K562 (cell line): ENCODE measurements at regions not wholly inside any gene's neighbourhood (a gene's known extent, or its start where the extent isn't known, plus 50 kb on each side); places are given as distances from the start of the nearest gene placed in this dataset.

ENCODE experiments used
- HEY1 ChIP-seq: fragments of 250-450 bp; sonication (Bioruptor Pico); IDR thresholded peaks from 2 replicates; pipeline ENCODE4 v1.5.0; 2020; ENCODE audit warnings: mild to moderate bottlenecking, moderate library complexity, borderline replicate concordance
- MCM2 ChIP-seq: fragments of 450-650 bp; IDR thresholded peaks from 2 replicates; pipeline ENCODE4 v1.6.1; 2017; ENCODE audit warnings: low read depth, mild to moderate bottlenecking
- MTA1 ChIP-seq: fragments of 450-650 bp; IDR thresholded peaks from 2 replicates; pipeline ENCODE4 v1.6.1; 2017; ENCODE audit warnings: borderline replicate concordance
- PTBP1 ChIP-seq: fragments of 200-400 bp; formaldehyde crosslinking; IDR thresholded peaks from 2 replicates; pipeline ENCODE4 v1.6.1; 2017; ENCODE audit warnings: low read depth, low read length
- ZC3H8 ChIP-seq: fragments of 450-650 bp; IDR thresholded peaks from 2 replicates; pipeline ENCODE4 v1.6.1; 2017
- TF ChIP-seq, protein P1 (sequence below): fragments of 250-450 bp; sonication (Bioruptor Pico); IDR thresholded peaks from 2 replicates; pipeline ENCODE4 v1.9.0; 2021; ENCODE audit warnings: mild to moderate bottlenecking, inconsistent platforms
- TF ChIP-seq, protein P2 (sequence below), 2 experiments: IDR thresholded peaks in 1 of 2; conservative IDR thresholded peaks in 1 of 2; 2 replicates each; pipeline ENCODE4 v1.6.1; 2016; ENCODE audit warnings: low read depth in 2 of 2, mild to moderate bottlenecking in 1 of 2, missing compliant biosample characterization in 1 of 2, missing genetic modification characterization in 1 of 2, moderate library complexity in 1 of 2
- TF ChIP-seq, protein P3 (sequence below): fragments of 250-450 bp; sonication (Bioruptor Pico); IDR thresholded peaks from 2 replicates; pipeline ENCODE4 v1.4.0; 2020; ENCODE audit warnings: mild to moderate bottlenecking

DNA sequence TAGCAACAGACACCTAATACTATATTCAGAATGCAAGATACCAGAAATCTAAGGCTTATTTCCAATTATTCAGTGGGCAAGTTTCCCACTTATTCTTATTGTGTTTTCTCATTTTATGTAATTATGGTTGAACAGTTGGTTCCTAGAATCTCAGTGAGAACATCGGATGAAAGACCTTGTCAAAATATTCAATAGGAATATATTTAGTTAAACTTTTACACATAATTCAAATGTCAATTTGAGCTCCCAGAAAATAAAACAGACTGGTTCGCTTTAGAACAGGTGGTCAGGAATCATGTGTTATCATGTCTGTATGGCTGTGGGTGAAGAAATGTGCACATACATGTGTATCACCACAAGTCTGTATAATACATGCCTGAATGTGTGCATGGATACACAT is 447.8 kb downstream of the MED10 start (continued):
- TF ChIP-seq, protein P1, sequence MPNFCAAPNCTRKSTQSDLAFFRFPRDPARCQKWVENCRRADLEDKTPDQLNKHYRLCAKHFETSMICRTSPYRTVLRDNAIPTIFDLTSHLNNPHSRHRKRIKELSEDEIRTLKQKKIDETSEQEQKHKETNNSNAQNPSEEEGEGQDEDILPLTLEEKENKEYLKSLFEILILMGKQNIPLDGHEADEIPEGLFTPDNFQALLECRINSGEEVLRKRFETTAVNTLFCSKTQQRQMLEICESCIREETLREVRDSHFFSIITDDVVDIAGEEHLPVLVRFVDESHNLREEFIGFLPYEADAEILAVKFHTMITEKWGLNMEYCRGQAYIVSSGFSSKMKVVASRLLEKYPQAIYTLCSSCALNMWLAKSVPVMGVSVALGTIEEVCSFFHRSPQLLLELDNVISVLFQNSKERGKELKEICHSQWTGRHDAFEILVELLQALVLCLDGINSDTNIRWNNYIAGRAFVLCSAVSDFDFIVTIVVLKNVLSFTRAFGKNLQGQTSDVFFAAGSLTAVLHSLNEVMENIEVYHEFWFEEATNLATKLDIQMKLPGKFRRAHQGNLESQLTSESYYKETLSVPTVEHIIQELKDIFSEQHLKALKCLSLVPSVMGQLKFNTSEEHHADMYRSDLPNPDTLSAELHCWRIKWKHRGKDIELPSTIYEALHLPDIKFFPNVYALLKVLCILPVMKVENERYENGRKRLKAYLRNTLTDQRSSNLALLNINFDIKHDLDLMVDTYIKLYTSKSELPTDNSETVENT (CRISPR knock-in tag), result no peak
- TF ChIP-seq MTA1 (no peak), ZC3H8 (no peak), HEY1 (no peak), PTBP1 (no peak), MCM2 (no peak)
- TF ChIP-seq, protein P2, sequence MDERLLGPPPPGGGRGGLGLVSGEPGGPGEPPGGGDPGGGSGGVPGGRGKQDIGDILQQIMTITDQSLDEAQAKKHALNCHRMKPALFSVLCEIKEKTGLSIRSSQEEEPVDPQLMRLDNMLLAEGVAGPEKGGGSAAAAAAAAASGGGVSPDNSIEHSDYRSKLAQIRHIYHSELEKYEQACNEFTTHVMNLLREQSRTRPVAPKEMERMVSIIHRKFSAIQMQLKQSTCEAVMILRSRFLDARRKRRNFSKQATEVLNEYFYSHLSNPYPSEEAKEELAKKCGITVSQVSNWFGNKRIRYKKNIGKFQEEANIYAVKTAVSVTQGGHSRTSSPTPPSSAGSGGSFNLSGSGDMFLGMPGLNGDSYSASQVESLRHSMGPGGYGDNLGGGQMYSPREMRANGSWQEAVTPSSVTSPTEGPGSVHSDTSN (CRISPR knock-in tag; IDR thresholded peaks at IDR 0.05; ENCODE audit: low read depth), result no peak
- TF ChIP-seq, protein P2 (tag; conservative IDR thresholded peaks at IDR 0.05; ENCODE audit: low read depth), result no peak
- TF ChIP-seq, protein P3, sequence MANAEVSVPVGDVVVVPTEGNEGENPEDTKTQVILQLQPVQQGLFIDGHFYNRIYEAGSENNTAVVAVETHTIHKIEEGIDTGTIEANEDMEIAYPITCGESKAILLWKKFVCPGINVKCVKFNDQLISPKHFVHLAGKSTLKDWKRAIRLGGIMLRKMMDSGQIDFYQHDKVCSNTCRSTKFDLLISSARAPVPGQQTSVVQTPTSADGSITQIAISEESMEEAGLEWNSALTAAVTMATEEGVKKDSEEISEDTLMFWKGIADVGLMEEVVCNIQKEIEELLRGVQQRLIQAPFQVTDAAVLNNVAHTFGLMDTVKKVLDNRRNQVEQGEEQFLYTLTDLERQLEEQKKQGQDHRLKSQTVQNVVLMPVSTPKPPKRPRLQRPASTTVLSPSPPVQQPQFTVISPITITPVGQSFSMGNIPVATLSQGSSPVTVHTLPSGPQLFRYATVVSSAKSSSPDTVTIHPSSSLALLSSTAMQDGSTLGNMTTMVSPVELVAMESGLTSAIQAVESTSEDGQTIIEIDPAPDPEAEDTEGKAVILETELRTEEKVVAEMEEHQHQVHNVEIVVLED (CRISPR knock-in tag), result no peak
